ENCODE measurements at regions not wholly inside any gene's neighbourhood (a gene's known extent, or its start where the extent isn't known, plus 50 kb on each side); places are given as distances from the start of the nearest gene placed in this dataset.

DNA sequence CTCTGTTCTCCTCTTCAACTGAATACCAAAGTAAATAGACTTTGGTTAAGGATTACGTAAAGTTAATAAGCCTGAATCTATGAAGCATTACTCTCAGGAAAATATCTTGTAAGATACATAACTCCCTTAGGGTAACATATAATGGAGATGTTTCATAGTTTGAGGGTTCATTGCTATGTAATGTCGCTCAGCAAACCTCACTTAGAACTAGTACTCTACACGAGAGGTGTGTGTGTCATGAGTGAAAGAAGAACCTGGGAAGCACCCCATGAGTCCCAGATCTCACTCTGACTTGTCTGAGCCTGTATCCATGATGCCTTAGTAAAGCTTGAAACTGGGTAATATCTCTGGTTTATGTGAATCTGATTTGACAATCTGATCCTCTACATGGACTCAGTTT, 429.5 kb upstream of the ANO3 start:
- no peak for TF ChIP-seq POLR2A (IDR thresholded peaks at IDR 0.05; ENCODE audit: low read length)
- TF ChIP-seq GATA1 (IDR thresholded peaks at IDR 0.05; ENCODE audit: low read depth, low read length) = no peak
- DNase-seq = no peak

DNA sequence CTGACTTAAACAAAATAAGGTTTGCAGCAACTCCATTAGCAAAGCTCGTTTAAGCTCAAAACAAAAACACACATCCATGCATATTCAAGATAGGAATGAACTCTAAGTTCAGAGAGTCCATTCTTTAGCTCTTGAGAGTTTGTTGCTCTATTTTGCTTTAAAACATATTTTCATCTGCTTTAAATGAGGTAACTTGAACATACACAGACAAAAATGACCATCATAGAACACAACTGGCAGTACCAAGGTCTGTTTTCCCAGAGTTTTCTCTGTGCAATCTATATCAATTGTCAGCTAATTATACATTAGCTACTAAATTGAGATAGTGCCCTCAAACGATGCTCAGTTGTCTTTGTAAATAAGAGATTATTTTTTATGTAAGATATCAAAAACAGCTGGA, 423.2 kb upstream of the ANO3 start:
- no peak for DNase-seq
- TF ChIP-seq POLR2A (IDR thresholded peaks at IDR 0.05; ENCODE audit: low read length) (no peak), GATA1 (IDR thresholded peaks at IDR 0.05; ENCODE audit: low read depth, low read length) (no peak)

DNA sequence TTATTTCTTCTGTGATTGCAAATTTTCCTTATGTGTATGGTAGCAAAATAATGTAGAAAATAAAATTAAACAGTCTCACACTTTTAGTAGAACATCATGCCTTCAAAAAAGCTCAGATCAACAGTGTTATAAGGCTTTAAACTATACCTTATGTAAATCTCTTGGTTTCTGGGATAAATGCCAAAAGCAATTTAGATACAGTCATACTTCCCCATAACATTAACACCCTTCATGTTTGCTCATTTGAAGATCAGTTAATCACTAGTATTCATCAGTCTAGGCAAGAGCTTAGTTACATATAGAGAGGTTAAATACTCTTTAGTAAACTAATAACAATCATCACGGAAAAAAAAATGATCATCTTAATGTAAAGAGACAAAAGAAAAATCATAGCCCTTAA, 421.8 kb upstream of the ANO3 start:
- TF ChIP-seq GATA1 (IDR thresholded peaks at IDR 0.05; ENCODE audit: low read depth, low read length) (no peak), POLR2A (IDR thresholded peaks at IDR 0.05; ENCODE audit: low read length) (no peak)
- DNase-seq = no peak

DNA sequence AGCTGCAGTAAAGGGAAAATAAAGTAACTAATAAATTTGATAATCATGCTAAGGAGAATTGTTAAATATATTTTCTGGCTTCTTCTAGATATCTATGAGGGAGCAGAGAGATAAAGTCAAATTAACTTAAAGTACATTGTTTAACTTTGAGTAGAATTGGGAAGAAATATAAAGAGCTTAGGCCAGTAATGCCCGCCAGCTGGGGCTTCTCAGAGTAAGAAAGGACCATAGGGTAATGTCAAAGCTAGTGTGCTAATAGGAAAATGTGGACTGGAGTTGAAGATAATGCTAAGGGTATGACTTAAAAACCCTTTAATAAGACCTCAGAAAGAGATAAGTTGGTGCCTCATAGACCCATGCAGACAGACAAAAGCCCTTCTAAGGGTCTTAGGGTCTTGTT, 411.6 kb upstream of the ANO3 start:
- TF ChIP-seq GATA1 (IDR thresholded peaks at IDR 0.05; ENCODE audit: low read depth, low read length) = no peak
- TF ChIP-seq POLR2A (IDR thresholded peaks at IDR 0.05; ENCODE audit: low read length) = no peak
- no peak for DNase-seq

DNA sequence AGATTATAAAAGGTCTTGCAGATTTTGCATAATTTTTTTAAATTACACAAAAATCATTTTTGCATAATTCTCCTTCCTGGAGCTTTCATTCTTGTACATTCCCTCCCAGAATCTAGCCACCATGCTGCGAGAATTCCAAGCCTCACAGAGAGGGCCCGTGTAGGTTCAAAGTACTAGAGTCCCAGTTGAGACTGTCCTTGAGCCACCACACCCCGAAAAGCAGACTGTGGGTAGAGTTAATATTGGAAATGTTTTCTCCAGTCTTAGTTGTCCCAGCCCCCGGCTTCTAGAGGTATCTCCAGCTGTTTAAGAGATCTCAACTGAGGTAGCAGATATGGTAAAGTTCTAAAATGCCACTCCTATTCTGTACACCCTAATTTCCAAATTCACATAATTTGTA, 407.3 kb upstream of the ANO3 start:
- no peak for TF ChIP-seq GATA1 (IDR thresholded peaks at IDR 0.05; ENCODE audit: low read depth, low read length)
- TF ChIP-seq POLR2A (IDR thresholded peaks at IDR 0.05; ENCODE audit: low read length) = no peak
- DNase-seq = no peak

DNA sequence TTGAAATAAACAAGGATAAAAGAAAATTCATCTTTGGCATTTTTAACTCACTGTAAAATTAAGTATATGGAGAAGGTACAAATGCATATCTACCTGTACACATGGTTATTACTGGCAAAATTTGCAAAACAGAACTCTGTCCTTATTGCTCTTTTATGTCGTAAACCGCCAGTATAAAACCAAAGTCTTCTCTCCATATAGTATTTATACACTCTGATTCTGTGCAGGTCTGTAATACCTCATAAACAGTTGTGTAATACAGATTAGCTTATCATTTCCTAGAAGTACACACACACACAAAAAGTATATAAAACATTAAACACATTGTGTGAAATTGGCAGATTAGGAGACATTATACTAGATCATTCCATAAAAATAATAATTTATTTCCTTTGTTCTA, 406.6 kb upstream of the ANO3 start:
- TF ChIP-seq POLR2A (IDR thresholded peaks at IDR 0.05; ENCODE audit: low read length) (no peak), GATA1 (IDR thresholded peaks at IDR 0.05; ENCODE audit: low read depth, low read length) (no peak)
- no peak for DNase-seq

DNA sequence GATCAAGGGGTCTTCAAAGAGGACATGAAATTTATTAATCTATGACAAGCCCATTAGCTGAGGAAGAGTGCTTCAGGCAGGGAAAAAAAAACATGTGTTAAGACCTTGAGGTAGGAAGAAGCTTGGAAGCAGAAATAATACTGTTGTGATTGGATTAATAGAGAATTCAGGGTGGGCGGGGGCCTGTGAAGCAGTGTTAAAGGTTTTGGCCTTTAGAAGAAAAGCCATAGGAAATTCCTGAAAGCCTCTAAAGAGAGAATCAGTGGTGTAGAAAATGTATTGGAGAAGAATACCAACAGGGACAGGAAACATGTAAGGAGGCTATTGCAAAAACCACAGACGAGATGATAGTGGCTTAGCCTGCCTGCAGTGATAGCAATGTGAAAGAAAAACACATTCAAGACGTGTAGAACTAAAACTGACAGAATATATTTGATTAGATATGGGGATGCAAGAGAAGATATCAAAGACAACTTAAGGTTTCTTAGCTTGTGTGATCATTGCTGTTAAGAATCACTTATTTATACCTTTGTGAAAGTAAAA, 404.4 kb upstream of the ANO3 start:
- DNase-seq = no peak
- no peak for TF ChIP-seq POLR2A (IDR thresholded peaks at IDR 0.05; ENCODE audit: low read length)
- TF ChIP-seq GATA1 (IDR thresholded peaks at IDR 0.05; ENCODE audit: low read depth, low read length) = no peak

DNA sequence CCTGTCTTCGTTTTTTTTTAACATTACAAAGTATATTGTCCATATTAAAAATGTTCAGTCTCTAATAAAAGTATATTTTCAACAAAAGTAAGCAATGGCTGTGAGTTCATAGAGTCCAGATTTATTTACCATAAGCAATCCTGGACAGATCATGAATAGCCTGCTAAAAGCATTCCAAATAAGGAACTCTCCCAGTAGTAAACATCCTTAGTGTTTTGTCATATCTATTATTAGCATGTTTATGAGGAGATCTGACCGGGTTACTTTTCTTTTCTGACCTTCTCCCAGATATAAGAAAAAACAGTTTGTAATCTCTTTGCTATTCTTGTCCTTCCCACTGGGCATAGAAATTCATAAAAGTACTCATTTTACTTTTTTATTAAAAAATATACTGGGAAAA, 403.9 kb upstream of the ANO3 start:
- TF ChIP-seq POLR2A (IDR thresholded peaks at IDR 0.05; ENCODE audit: low read length) (no peak), GATA1 (IDR thresholded peaks at IDR 0.05; ENCODE audit: low read depth, low read length) (no peak)

DNA sequence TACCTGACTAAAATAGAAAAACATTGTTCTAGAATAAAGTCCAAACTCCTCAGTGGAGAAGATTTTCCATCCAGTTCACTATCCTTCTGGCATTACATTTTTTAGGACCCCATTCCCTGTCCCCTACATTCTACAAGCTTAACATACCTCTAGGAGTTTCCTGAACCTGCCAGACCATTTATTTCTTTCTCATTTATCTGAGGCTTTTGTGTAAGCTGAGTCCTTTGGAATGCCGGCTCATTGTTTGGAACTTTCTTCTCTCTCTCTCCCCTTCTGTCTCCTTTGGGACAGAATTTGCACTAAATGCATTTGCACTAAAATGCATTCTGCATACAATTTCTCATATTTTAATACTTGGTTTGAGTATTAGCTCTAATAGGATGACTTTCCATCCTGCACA, 393.0 kb upstream of the ANO3 start:
- no peak for DNase-seq
- TF ChIP-seq GATA1 (IDR thresholded peaks at IDR 0.05; ENCODE audit: low read depth, low read length) (no peak), POLR2A (IDR thresholded peaks at IDR 0.05; ENCODE audit: low read length) (no peak)

More for the DNA sequence above, 403.9 kb upstream of the ANO3 start:
- DNase-seq = no peak

DNA sequence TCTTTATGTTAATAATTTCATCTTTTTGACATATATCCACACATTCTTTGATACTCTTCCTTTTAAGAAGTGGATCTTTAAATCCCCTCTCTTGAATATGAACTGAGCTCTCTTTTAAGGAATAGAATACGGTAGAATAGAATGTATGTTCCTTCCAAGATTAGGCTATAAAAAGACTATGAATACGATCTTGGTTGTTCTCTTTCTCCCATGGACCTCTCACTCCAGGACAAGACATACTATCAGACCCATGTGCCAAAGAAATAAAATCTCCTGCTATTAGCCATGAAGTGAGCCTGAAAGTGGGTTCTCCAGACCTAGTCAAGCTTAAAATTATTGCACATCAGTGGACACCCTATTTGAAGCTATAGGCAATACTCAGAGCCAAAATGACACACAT, 392.2 kb upstream of the ANO3 start:
- TF ChIP-seq POLR2A (IDR thresholded peaks at IDR 0.05; ENCODE audit: low read length) (no peak), GATA1 (IDR thresholded peaks at IDR 0.05; ENCODE audit: low read depth, low read length) (no peak)
- no peak for DNase-seq

DNA sequence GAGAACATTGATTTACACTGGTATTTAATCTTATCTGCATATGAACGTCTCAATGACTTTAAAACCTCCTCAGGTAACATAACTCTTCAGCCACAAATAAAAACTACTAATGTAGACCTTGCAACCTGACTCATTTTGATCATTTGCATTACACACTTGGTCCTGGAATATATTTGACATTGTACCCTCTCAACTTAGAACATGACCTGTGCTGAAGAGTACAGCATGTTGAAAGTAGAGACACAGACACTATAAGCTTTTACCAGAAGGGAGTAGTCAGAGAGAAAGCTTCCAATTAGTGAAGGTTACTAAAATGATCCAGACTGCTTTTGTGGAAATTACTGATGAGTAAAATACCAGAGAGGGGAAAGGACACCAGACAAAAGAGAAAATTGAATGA, 390.6 kb upstream of the ANO3 start:
- TF ChIP-seq POLR2A (IDR thresholded peaks at IDR 0.05; ENCODE audit: low read length) (no peak), GATA1 (IDR thresholded peaks at IDR 0.05; ENCODE audit: low read depth, low read length) (no peak)

DNA sequence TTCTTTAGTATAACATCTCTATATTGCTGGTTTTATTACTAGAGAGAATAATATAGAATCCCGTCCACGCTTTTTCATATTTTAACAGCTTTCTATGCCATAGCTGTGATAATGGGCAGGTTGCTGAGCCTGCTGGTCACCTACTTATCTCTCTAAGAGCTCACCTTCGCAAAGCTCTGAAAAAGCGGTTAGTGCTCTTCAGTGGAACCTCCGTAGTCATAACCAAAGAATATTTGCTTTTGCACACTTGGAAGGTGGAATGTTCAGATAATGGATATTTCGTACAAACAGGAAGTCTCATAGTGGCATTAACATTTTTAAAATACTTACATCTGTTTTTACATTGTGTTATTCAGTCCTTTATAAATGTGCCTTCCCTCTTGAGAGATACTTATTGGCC, 388.9 kb upstream of the ANO3 start:
- DNase-seq = no peak
- TF ChIP-seq GATA1 (IDR thresholded peaks at IDR 0.05; ENCODE audit: low read depth, low read length) (no peak), POLR2A (IDR thresholded peaks at IDR 0.05; ENCODE audit: low read length) (no peak)

More for the DNA sequence above, 390.6 kb upstream of the ANO3 start:
- DNase-seq = no peak

DNA sequence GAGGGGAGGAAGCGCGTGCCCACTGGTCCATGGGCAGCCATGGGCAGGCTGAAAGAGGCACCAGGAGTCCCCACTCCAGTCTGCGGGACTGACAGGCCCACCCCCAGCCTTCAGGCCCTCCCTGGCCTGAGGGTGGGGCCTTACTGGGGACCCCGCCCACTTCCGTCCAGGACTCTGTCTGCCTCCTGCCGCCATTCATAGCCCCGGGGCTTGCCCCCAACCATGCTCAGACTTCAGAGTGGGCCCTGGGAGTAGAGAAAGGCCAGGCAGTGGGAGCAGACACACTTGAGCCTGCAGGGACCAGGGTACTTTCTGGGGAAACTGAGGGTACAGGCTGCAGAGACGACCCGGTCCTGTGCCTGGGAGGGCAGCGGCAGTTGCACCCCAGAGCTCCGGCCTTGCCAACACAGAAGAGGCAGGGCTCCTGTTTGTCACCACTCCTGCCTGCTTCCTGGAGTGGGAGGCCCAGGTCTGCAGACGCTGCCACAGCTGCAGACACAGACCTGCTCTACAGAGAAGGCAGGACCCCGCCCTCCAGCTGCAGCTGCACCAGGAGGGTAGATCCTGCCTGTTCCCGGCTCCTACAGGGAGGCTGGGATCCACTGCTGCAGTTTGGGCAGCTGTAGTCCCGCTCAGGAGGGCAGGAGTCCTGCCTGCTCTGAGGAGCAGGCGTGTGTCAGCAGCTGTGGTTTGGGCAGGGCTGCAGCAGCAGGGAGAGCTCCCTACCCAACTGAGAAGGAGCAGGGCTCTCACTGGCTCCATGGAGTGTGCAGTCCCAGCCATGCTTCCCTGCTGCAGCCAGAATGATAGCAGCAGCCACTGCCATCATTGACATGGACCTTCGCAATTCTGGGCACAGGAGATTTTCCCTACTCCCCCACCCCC, 387.9 kb upstream of the ANO3 start:
- TF ChIP-seq POLR2A (IDR thresholded peaks at IDR 0.05; ENCODE audit: low read length) (no peak), GATA1 (IDR thresholded peaks at IDR 0.05; ENCODE audit: low read depth, low read length) (no peak)
- no peak for DNase-seq

DNA sequence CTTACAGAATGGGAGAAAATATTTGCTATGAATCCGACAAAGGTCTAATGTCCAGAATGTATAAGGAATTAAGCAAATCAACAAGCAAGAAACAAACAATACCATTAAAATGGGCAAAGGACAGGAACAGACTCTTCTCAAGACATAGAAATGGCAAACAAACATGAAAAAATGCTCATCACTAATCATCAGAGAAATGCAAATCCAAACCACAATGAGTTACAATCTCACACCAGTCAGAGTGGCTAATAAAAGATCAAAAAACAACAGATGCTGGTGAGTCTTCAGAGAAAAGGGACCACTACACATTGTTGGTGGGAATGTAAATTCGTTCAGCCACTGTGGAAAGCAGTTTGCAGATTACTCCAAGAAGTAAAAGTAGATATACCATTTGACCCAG, 382.0 kb upstream of the ANO3 start:
- TF ChIP-seq POLR2A (IDR thresholded peaks at IDR 0.05; ENCODE audit: low read length) (no peak), GATA1 (IDR thresholded peaks at IDR 0.05; ENCODE audit: low read depth, low read length) (no peak)
- no peak for DNase-seq

DNA sequence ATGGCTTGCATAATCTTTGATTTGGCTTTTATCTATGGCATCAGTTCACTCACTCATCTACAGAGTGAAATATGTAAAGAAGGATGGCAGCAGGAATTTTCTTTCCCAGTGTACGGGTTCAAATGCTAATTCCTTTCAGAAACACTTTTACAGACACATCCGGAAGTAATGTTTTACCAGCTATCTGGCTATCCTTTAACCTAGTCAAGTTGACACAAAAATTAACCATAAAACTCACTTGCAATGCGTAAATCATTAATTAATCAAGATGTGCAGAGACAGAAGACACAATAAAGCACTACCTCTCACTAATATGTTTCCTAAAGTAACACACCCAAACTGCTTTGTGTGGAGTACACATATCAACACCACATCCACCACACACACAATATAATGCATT, 378.9 kb upstream of the ANO3 start:
- DNase-seq = no peak
- TF ChIP-seq GATA1 (IDR thresholded peaks at IDR 0.05; ENCODE audit: low read depth, low read length) = no peak
- TF ChIP-seq POLR2A (IDR thresholded peaks at IDR 0.05; ENCODE audit: low read length) = no peak

All from erythroblast (primary cell).